T1000 (cell line): ENCODE measurements at regions not wholly inside any gene's neighbourhood (a gene's known extent, or its start where the extent isn't known, plus 50 kb on each side); places are given as distances from the start of the nearest gene placed in this dataset.

Experiments used
- DNase-seq: peaks from one replicate; lab custom pipeline; 2025; ENCODE audit warnings: mixed read lengths; lab: John Stamatoyannopoulos, UW

DNA sequence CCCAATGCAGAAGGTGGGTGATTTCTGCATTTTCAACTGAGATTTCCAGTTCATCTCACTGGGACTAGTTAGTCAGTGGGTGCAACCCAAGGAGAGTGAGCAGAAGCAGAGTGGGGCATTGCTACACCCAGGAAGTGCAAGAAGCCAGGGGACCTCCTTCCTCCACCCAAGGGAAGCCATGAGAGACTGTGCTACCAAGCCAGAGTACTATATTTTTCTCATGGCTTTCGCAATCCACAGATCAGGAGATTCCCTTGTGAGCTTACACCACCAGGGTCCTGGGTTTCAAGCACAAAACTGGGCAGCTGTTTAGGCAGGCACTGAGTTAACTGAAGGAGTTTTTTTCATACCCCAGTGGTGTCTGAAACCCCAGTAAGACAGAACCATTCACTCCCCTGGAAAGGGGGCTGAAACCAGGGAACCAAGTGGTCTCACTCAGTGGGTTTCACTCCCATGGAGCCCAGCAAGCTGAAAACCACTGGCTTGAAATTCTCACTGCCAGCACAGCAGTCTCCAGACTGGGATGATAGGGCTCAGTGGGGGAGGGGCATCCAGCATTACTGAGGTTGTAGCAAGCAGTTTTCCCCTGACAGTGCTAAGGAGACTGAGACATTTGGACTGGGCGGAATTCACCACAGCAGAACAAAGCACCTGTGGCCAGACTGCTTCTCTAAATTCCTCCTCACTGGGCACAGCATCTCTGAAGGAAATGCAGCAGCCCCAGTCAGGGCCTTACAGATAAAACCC, 903.4 kb downstream of the TECRL start:
- no peak for DNase-seq

DNA sequence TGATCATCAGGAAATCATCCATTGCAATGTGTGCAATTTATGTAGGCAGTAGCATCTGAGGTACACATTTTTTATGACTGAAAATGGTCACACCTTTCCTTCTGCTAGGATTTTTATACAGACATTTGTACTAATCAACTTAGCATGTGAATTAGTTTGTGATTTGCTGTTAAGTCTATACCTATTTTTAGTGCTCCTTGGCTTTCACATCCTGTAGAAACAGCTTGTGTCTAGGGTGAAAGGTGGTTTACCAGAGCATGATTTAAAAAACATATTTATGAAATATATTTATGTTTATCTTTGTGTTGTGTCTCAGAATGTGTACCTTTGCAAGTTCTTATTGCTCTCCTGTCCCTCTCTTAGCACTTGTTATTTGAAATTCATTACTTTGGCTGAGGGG, 916.0 kb downstream of the TECRL start:
- no peak for DNase-seq

DNA sequence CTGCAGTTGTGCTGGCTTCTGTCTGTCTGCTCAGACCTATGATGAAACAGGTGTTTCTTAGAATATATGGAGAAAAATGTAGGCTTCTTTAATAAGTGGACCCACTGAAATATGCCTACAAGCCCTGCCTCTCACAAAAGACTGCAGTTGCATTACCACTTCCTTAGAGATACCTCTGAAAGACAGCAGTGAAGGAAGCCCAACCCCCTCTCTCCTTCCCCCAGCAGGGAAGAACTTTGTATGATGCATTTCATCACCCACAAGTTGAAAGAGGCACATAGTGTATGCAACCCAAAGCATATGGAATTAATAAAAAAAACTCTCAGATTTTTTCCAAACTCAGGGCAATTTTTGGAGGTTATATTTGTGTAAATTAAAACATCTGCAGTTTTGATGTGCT, 916.7 kb downstream of the TECRL start:
- no peak for DNase-seq

DNA sequence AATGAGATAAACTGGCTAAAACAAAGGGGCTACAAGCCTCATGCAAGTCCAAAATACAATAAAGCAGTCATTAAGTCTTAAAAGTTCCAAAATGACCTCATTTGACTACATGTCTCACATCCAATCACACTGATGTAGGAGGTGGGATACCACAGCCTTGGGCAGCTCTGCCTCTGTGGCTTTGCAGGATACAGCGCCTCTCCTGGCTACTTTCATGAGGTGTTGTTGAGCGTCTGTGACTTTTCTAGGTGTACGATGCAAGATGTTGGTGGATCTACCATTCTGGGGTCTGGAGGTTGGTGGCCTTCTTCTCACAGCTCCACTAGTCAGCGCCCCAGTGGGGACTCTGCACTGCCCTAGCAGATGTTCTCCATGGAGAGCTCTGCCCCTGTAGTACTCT, 944.9 kb downstream of the TECRL start:
- no peak for DNase-seq

DNA sequence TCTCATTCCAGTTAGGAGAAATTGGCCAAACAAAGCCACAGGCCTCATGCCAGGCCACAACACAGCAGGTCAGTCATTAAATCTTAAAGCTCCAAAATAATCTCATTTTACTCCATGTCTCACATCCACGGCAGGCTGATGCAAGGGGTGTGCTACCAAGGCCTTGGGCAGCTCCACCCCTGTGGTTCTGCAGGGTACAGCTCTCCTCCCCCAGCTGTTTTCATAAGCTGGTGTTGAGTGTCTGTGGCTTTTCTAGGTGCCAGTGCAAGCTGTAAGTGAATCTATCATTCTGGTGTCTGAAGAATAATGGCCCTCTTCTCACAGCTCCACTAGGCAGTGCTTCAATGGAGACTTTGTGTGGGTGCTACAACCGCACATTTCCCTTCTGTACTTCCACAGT, 949.2 kb downstream of the TECRL start:
- DNase-seq, result no peak

DNA sequence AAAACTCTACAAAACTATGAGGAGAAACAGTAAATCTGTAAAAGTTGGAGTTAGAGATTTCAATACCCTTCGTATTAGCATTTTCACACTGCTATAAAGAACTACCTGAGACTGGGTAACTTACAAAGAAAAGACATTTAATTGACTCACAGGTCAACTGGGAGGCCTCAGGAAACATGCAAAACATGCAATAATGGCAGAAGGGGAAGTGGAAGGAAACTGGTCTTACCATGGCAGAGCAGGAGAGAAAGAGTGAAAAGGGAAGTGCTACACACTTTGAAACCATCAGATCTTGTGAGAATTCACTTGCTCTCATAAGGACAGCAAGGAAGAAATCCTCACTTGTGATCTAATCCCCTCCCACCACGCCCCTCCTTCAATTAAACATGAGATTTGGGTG, 949.9 kb downstream of the TECRL start:
- DNase-seq, result no peak

DNA sequence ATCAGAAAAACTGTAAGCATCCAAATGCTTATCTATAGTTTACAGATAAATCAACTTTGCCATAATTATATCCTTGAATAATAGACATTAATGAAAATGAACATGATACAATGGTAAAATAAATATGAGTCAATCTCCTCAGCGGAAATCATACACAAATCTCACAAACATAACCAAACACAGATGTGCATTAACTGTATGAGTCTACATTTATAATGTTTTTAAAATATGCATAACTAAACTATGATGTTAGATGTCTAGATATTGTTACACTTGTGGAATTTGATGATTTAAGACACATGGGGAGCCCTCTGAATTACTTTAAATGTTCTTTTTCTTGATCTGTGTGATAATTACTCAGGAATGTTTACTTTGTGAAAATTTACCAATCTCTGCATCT, 951.2 kb downstream of the TECRL start:
- DNase-seq, result no peak

DNA sequence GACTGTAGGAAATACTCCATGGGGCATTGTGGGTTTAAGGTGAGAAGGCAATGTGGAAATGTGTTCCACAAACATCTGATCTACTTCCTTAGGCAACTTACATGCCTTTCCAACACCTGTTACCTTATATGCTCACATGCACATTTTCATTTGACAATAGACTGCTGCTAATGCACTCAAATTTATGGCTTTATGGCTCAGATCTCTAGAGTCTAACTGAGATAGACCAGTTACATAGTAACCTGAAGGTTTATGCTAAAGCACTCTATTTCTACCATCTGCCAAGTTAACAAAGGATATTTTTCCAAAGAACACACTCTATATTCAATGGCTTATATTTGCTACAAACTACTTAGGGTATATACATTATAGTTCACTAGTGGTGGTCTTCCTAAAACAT, 969.0 kb downstream of the TECRL start:
- no peak for DNase-seq

DNA sequence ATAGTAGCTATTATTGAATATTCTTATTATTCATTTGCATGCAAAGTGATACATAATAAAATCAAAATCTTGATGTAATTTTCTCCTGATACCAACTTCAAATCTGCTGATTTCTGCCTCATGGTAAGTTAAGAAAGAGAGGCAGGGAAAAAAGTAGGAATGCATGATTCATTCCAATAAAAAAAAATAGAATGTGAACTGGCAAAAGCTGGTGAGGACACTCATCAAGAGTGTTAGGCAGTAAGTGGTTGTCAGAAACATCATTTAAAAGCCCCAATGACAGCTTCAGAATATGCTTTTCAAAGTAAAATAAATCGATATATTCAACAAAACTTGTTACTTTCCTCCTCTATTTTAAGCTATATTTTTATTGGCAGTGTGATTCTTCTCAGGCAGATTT, 979.1 kb downstream of the TECRL start:
- no peak for DNase-seq

DNA sequence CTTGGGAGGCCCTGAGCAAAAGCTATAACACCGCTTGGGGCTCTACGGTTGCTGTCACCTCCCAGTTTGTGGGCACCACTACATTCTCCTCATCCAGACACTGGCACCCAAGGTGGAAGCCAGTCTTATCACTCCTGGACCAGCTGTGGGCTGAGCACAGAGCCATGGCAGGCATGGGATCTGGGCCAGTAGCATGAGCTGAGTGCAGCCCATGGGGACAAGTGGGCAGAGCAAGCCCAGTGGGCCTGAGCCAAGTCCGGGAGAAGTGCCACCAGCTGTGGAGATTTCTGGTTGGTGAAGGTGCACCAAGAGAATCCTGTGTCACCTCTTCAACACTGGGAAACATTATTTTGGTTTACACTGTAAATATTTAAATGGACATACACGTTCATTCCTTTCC, 1013.0 kb downstream of the TECRL start:
- no peak for DNase-seq

DNA sequence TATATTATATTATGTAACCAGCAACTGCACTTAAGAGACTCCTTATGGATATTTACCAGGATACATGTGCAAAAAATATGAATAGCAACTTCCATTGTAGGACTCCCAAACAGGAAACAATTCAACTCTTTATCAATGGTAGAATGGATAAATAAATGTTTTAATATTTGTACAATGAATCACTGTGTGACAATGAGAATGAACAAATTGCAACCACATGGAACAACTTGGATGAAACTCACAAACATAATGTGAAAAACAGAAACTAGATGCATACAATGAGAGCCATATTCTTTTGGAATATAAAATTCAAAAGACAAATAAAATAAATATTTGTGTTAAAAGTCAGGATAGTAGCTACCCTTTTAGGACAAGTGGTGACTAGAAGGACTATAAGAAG, 1015.7 kb downstream of the TECRL start:
- DNase-seq, result no peak

DNA sequence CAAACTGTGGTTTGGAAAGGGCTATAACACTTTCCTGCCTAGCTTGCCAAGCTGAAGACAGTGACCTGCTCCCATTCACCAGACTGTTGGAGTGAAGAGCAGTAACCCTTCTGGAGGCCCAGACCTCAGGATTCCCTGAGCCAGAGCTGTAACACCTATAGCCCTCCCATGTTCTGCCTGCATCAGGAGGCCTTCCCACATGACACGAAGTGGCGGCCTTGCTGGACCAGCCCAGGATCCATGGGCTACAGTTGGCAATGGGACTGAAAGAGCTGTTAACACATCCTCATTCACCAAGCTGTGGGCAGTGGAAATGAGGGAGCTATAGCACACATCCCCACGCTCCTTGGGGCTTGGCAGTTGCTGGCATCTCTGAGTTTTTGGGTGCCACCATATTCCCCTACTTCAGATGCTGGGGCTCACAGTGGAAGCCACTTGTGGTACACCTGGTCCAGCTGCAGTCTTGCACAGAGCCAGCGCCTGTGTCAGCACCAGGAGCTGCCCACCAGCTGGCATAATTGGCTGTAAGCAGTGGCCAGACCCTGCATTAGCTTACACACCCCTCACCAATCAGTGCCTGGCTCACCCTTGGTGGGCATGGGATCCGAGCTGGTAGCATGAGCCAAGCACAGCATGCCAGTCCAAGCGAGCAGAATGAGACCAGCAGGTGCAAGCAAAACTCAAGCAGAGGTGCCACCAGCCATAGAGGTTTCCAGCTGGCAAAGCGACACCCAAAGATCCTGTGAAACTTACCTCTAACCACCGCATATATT, 1029.3 kb downstream of the TECRL start:
- DNase-seq, result no peak

DNA sequence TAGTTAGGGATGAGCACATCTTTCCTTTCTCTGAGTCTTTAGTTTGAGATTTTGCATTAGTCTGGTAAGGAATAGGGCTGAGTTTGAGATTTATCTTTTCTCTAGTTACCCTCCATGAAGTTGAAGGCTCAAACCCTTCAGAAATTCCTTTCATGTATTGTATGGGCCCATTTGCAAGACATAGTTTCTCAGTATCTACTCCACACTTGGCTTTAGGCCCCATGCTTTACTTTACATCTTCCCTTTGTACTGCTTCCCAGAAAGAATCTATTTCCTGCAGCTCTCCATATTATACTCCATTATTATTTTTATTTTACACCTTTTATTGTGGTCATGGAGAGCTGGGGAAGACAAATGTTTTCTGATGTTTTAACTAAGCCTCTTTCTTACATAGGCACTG, 1038.2 kb downstream of the TECRL start:
- no peak for DNase-seq

DNA sequence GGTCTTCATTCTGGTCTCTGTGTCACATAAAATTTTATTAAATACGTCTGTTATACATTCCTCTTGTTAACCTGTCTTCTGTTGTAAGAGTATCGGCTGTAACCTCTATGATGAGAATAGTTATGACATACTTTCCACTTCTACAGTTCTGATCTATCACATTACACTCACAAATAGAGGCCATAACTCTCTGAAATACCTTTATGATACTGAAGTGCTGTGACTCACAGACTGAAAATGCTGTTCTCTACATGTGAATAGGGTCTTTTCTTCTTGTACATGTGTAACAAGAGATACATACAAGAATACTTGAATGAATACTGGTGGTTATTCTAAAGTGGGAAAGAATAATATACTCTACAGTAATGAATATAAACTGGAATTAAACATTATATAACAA, 1047.6 kb downstream of the TECRL start:
- no peak for DNase-seq

DNA sequence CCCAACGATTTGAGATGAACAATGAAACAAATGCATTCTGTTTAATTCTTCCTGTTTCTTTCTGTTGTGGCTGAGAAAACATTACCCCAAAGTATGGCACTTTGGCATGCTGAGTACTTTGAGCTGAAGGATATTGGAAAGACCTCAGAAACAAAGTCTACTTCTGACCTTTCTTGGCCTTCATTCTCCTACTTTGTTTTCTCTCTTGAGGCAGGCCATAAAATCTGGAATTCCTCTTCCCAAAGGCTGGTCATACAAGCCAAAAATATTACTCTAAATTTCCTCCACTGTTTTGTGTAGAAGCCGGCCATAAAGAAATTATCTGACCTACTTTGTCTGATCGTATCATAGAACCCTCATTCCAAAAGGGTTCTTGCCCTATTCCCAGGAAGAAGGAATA, 1048.2 kb downstream of the TECRL start:
- no peak for DNase-seq

DNA sequence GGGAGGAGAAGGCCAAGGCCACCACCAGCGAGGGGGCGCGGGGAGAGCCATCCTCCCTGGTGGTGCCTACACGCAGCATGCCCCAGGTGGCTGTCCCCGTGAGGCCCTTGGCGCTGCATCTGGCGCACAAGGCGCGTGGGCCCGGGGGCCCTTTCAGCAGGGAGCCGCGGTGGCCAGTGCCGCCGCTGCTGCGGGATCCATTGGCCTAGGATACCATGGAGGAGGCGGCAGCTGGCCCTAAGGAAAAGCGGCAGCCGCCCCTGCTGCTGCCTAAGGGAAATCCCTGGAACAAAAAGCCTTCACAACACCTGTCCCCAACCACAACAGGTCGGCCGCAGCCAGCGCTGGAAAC, 1059.6 kb downstream of the TECRL start:
- no peak for DNase-seq

DNA sequence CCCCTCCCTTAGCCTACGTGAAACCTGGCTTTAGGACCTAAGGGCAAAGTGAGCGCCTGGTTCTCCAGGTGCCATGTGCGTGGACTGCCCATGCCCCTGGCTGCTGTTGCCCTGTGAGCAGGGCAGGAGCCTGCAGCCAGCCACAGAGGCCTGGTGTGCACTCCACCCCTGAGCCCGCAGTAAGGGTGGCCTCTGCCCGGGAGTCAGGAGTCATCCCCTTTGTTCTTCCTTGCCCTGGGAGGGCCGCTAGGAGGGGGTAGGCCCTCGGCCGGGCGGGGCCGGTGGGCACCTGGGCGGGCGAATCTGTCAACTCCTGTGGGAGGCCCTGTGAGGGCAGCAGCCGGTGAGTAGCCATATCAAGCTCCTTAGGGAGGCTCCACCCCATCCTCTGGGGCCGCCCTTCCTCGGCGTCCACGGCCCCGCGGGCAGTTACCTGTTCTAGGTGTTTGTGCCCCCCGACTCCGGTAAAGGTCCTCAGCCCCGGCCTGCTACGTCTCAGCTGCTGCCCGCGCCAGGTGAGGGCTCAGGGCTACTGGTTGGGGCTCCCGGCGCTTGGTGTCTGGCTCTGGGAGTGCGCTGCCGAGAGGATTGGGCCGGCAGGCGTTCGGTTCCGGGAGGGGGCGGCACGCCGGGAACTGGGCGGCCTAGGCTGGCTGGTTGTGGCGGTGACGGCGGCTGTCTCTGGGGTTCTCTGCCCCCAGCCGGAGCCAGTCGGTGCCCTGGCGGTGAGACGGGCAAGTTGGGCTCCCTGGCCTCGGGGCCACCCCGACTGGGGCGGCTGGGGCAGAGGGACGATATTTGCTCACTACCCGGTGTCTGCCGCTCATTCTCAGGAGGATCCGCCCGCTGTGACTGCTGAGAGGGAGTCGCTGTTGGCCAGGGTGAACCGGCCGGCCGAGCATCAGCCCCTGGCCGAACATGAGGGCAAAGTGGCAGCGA, 1060.2 kb downstream of the TECRL start:
- no peak for DNase-seq

DNA sequence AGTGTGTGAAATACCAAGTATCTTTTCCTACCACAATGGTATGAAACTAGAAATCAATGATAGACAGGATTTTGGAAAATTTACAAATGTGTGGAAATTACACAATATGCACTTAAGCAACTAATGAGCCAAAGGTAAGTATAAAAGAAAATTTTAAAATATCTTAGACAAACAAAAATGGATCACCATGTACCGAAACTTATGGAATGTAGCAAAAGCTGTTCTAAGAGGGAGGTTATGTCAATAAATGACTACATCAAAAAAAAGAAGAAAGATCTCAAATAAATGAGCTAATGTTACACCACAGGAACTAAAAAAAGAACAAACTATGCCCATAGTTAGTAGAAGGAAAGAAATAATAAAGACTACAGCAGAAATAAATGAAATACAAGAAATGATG, 1084.1 kb downstream of the TECRL start:
- DNase-seq, result no peak

DNA sequence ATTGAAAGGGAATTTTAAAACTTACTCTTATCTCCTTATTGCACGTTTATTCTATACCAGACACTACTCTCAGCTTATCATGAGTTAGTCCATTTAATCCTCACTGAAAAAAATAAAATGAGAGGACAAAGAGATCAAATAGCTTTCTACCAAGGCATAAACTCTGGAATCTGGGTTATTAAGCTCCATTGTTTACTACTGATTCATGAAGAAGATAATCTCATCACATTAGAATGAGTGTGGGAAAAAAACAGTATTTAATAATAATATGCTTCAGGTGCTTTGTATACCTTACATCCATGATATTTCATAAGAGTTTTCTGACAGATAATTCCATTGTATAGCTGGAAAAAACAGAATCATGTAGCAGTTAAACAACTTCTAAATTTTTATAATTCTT, 1092.6 kb downstream of the TECRL start:
- DNase-seq, result no peak

DNA sequence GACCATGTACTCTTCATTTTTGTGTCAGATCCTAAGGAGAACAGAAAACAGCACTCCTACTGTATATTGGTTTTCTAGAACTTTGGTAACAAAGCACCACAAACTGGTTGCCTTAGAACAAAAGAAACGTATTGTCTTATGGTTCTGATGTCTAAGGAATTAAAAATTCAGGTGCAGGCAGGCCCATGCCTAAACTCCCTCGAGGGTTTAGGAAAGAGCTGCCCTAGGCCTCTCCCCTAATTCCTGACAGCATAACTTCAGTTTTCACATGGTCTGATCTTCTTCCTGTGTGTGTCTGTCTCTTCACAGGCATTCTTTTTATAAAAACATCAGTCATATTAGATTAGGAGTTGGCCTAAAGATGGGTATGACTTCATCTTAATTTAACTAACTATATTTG, 1093.6 kb downstream of the TECRL start:
- DNase-seq, result no peak

DNA sequence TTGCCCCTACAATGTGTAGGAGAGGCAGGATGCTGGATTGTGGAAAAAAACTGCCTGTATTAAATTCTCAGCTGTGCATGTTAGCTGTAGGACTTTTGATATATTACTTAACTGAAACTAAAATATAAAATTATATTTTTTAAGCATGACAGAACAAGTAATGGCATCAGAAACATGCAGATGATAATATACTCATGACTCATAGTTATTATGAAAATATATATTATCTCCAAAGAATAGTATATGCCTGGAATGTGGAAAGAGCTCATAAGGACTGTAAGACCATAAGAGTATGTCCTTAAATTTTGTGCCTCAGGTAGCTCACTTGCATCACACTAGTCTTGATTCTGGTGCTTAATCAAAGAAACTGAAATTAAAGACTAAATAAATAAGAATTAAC, 1100.6 kb downstream of the TECRL start:
- no peak for DNase-seq

DNA sequence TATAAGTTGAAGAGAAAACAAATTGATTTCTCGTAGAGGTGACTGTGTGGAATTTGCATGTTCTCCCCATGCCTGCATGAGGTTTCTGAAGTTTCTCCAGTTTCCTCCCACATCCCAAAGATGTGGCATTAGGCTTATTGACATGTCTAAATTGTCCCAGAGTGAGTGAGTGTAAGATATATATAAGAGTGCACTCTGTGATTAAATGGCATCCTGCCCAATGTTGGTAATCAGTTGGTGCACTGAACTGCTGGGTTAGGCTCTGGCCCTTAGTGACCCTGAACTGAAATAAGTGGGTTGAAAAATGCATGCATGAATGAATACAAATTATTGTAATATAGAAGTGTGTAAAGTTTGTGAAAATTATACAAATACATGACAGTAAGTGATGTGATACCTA, 1106.5 kb downstream of the TECRL start:
- DNase-seq, result no peak

DNA sequence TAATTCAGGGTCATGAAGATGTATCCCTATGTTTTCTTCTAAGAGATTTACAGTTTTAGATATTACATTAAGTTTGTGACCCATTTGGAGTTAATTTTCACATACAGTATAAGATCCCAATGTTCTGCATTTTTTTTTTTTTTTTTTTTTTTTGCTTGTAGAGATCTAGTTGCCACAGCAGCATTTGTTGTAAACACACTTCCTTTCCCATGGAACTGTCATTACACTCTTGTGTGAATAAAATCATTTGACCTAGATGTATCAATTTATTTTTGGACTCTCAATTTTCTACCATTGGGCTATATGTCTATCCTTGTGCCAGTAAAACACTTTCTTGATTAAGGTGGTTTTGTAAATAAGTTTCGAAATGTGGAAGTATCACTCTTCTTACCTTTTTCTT, 1107.2 kb downstream of the TECRL start:
- DNase-seq, result no peak
